ENCODE measurements at regions not wholly inside any gene's neighbourhood (a gene's known extent, or its start where the extent isn't known, plus 50 kb on each side); places are given as distances from the start of the nearest gene placed in this dataset.

DNA sequence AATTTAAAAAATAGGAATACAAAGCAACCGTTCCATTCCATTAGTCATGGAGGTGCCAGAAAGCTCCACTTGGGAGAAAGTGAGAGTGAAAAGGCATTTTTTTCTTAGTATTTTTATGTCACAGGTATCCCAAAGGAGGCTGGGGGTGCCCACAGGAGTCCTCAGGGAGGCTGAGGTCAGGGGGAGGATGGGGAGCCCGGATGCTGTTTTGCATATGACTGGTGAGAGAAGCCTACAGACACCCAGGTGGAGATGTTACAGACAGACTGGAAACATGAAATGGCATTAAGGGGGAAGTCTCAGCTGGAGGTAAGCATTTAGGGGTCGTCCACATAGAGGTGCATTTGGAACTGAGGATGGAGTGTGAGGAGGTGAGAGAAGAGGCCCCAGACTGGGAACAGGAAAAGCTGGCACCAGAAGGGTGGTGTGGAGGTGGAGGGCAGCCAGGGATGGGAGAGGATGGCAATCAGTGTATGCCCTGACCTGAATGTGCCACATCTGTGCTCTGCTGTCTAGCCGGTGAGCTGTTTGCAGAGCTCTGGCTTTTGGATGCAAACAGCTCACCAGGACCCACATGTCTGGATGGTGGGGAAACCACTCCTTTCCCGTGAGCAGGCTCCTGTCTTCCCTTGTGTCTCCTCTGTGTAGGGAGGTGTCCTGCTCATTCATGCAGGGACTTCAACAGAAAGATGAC, 101.1 kb downstream of the RAMP3 start:
- TF ChIP-seq SRF (IDR thresholded peaks at IDR 0.05; ENCODE audit: low read depth) (no peak), EZH2phosphoT487 (IDR thresholded peaks at IDR 0.05; ENCODE audit: borderline replicate concordance) (no peak), ZNF274 (IDR thresholded peaks at IDR 0.05; ENCODE audit: low read depth, low read length) (no peak), ZFX (IDR thresholded peaks at IDR 0.05) (no peak), POLR2AphosphoS5 (IDR thresholded peaks at IDR 0.05; ENCODE audit: low read depth, low read length) (no peak), ELF1 (IDR thresholded peaks at IDR 0.05; ENCODE audit: borderline replicate concordance, low read depth) (no peak), EZH2 (IDR thresholded peaks at IDR 0.05) (no peak), MAX (IDR thresholded peaks at IDR 0.05) (no peak), FOSL1 (IDR thresholded peaks at IDR 0.05; ENCODE audit: low read depth) (no peak), RAD21 (IDR thresholded peaks at IDR 0.05; ENCODE audit: low read depth) (no peak), CBX3 (IDR thresholded peaks at IDR 0.05; ENCODE audit: low read depth) (no peak), JUND (IDR thresholded peaks at IDR 0.05) (no peak)
- TF ChIP-seq, protein P1, sequence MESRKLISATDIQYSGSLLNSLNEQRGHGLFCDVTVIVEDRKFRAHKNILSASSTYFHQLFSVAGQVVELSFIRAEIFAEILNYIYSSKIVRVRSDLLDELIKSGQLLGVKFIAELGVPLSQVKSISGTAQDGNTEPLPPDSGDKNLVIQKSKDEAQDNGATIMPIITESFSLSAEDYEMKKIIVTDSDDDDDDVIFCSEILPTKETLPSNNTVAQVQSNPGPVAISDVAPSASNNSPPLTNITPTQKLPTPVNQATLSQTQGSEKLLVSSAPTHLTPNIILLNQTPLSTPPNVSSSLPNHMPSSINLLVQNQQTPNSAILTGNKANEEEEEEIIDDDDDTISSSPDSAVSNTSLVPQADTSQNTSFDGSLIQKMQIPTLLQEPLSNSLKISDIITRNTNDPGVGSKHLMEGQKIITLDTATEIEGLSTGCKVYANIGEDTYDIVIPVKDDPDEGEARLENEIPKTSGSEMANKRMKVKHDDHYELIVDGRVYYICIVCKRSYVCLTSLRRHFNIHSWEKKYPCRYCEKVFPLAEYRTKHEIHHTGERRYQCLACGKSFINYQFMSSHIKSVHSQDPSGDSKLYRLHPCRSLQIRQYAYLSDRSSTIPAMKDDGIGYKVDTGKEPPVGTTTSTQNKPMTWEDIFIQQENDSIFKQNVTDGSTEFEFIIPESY (IDR thresholded peaks at IDR 0.05; ENCODE audit: extremely low read depth, insufficient replicate concordance, low read length) = no peak
- ATAC-seq (no peak), DNase-seq (ENCODE audit: low read depth, low spot score) (no peak)
- Histone ChIP-seq H3K9ac (ENCODE audit: low read length) (no peak overlapping the region), H3K36me3 (ENCODE audit: control insufficient read depth in 1 of 2, insufficient read depth in 2 of 2, low read length in 2 of 2) (no peaks in the 10 kb centered on the region), H4K20me1 (ENCODE audit: insufficient read depth) (no peaks in the 10 kb centered on the region), H3K4me2 (ENCODE audit: low read length) (no peak overlapping the region), H3K9me2 (ENCODE audit: insufficient read depth) (no peaks in the 10 kb centered on the region), H3K79me2 (ENCODE audit: insufficient read depth, low read length) (no peaks in the 10 kb centered on the region), H3K9me3 (ENCODE audit: control insufficient read depth in 1 of 2, insufficient read depth in 1 of 2, low read depth in 1 of 2, low read length in 2 of 2) (no peaks in the 10 kb centered on the region; a peak in 1 of 4 replicates), H3K4me3 (replicated peaks in 1 of 2; ENCODE audit: low read depth in 1 of 2, low read length in 2 of 2) (no peak overlapping the region), H3K4me1 (ENCODE audit: control insufficient read depth in 1 of 2, insufficient read depth in 2 of 2, low read length in 2 of 2) (peaks cover 0 to 4% of the 10 kb centered on the region in 2 experiments; a peak in 1 of 4 replicates), H3K27me3 (ENCODE audit: insufficient read depth, low read length) (peaks cover 6% of the 10 kb centered on the region; the same call in 1 of the 2 replicates), H3K27ac (ENCODE audit: low read depth, low read length) (no peak overlapping the region), H2AFZ (ENCODE audit: low read depth, low read length, poor library complexity, severe bottlenecking) (no peak overlapping the region)
- ChIA-PET POLR2A (no interaction called here), RAD21 (ENCODE audit: low non-redundant PET in 1 of 2, low total read pairs in 2 of 2, uncharacterized antibody in 2 of 2, unreplicated experiment in 2 of 2) (no interaction called here), CTCF (interaction anchor here (0.6 kb wide), 1 partner anchor 586 kb away, joined by 3 read pairs; no protein-coding TSS in a partner anchor)
- intact Hi-C loops (cut with micrococcal nuclease) = loop anchor here (5.0 kb wide), 1 partner anchor 51 kb away; no protein-coding TSS in a partner anchor
- no TSS peak for BruUV-seq (replicated peaks)

Data from HCT116 (cell line).